Calu3 (cell line): ENCODE measurements at regions not wholly inside any gene's neighbourhood (a gene's known extent, or its start where the extent isn't known, plus 50 kb on each side); places are given as distances from the start of the nearest gene placed in this dataset.

ENCODE experiments used
- BruUV-seq: library from RNA; stranded (reverse); fragments of 400-500 nt; replicated peaks from 2 replicates; lab custom pipeline; 2021; lab: Mats Ljungman, UMichigan
- CTCF ChIA-PET: fragments of 300-600 bp; sonication (Branson Sonifier 250); formaldehyde crosslinking; loops from one replicate; lab custom pipeline; 2022; ENCODE audit warnings: antibody characterized with exemption; lab: Charles Lee
- DNase-seq: peaks from one replicate; pipeline ENCODE4 v3.0.0; 2022
- H3K27ac Mint-ChIP-seq: one replicate; pipeline ENCODE4 v1.8.0; 2022; ENCODE audit warnings: mixed read lengths; ENCODE audit not compliant: unreplicated experiment
- H3K27me3 Mint-ChIP-seq: one replicate; pipeline ENCODE4 v1.8.0; 2022; ENCODE audit warnings: mixed read lengths; ENCODE audit not compliant: unreplicated experiment
- H3K36me3 Mint-ChIP-seq: one replicate; pipeline ENCODE4 v1.8.0; 2022; ENCODE audit warnings: mild to moderate bottlenecking, moderate library complexity, mixed read lengths; ENCODE audit not compliant: insufficient read depth, unreplicated experiment
- H3K4me1 Mint-ChIP-seq: one replicate; pipeline ENCODE4 v1.8.0; 2022; ENCODE audit warnings: mild to moderate bottlenecking, low read depth, mixed read lengths; ENCODE audit not compliant: unreplicated experiment
- H3K4me3 Mint-ChIP-seq: one replicate; pipeline ENCODE4 v1.8.0; 2022; ENCODE audit warnings: mild to moderate bottlenecking, low read depth, moderate library complexity, mixed read lengths; ENCODE audit not compliant: unreplicated experiment
- H3K9me3 Mint-ChIP-seq: one replicate; pipeline ENCODE4 v1.8.0; 2022; ENCODE audit warnings: low read depth, mixed read lengths; ENCODE audit not compliant: unreplicated experiment
- CTCF ChIP-seq: fragments of 200-600 bp; IDR thresholded peaks from one replicate; pipeline ENCODE4 v1.8.0; 2022; ENCODE audit warnings: antibody characterized with exemption; ENCODE audit not compliant: unreplicated experiment
- intact Hi-C: fragments of 100-400 bp; cut with micrococcal nuclease; formaldehyde crosslinking; loops from one replicate; pipeline ENCODE4 v1.10.0; 2022; ENCODE audit not compliant: unreplicated experiment

GRCh38 chr17:68731465-68731864 is 130.3 kb upstream of the FAM20A start:
- H3K9me3 Mint-ChIP-seq, result no peaks in the 10 kb centered on the region
- CTCF ChIA-PET, result no interaction called here
- DNase-seq, result no peak

GRCh38 chr17:68719431-68719830 is 118.3 kb upstream of the FAM20A start:
- no peaks in the 10 kb centered on the region for H3K36me3 Mint-ChIP-seq
- no peak overlapping the region for H3K4me3 Mint-ChIP-seq
- TF ChIP-seq CTCF, result no peak
- no peaks in the 10 kb centered on the region for H3K9me3 Mint-ChIP-seq
- DNase-seq, result no peak
- H3K4me1 Mint-ChIP-seq, result no peaks in the 10 kb centered on the region
- no TSS peak for BruUV-seq
- intact Hi-C loops, result no loop called here
- H3K27ac Mint-ChIP-seq, result no peak overlapping the region
- CTCF ChIA-PET, result no interaction called here
- H3K27me3 Mint-ChIP-seq, result peaks cover 1% of the 10 kb centered on the region

More at GRCh38 chr17:68731465-68731864, 130.3 kb upstream of the FAM20A start:
- no TSS peak for BruUV-seq
- intact Hi-C loops, result no loop called here
- Mint-ChIP-seq H3K4me3 (no peak overlapping the region), H3K36me3 (no peaks in the 10 kb centered on the region), H3K27me3 (no peaks in the 10 kb centered on the region), H3K27ac (no peak overlapping the region), H3K4me1 (no peaks in the 10 kb centered on the region)
- TF ChIP-seq CTCF, result no peak

- TF ChIP-seq CTCF, result no peak
- intact Hi-C loops, result no loop called here
- Mint-ChIP-seq H3K27ac (no peak overlapping the region), H3K27me3 (peaks cover 7% of the 10 kb centered on the region), H3K9me3 (no peaks in the 10 kb centered on the region), H3K4me1 (no peaks in the 10 kb centered on the region), H3K36me3 (no peaks in the 10 kb centered on the region), H3K4me3 (no peak overlapping the region)
- CTCF ChIA-PET, result no interaction called here
- no peak for DNase-seq
- no TSS peak for BruUV-seq
Observed at GRCh38 chr17:68718926-68719325, 117.8 kb upstream of the FAM20A start.

GRCh38 chr17:68718465-68718864 is 117.3 kb upstream of the FAM20A start:
- CTCF ChIA-PET, result no interaction called here
- no peak overlapping the region for H3K27ac Mint-ChIP-seq
- no peaks in the 10 kb centered on the region for H3K36me3 Mint-ChIP-seq
- no peak for TF ChIP-seq CTCF
- peaks cover 11% of the 10 kb centered on the region for H3K27me3 Mint-ChIP-seq
- BruUV-seq, result no TSS peak
- no peaks in the 10 kb centered on the region for H3K4me1 Mint-ChIP-seq
- no peak for DNase-seq
- intact Hi-C loops, result no loop called here
- H3K9me3 Mint-ChIP-seq, result no peaks in the 10 kb centered on the region
- no peak overlapping the region for H3K4me3 Mint-ChIP-seq
